Endothelial cell of umbilical vein (primary cell): ENCODE measurements at regions not wholly inside any gene's neighbourhood (a gene's known extent, or its start where the extent isn't known, plus 50 kb on each side); places are given as distances from the start of the nearest gene placed in this dataset.

Experiments used
- POLR2A ChIP-seq: IDR thresholded peaks from 2 replicates; pipeline ENCODE4 v1.6.1; 2012; ENCODE audit warnings: low read depth, mild to moderate bottlenecking, control low read depth, low read length
- TF ChIP-seq, protein P1 (sequence below), 2 donors: IDR thresholded peaks; 1 replicate in 1 of 2; 2 replicates in 1 of 2; pipeline ENCODE4 v1.5.1; 2011; ENCODE audit warnings: low read length in 2 of 2, mild to moderate bottlenecking in 2 of 2, moderate library complexity in 2 of 2, control low read depth in 1 of 2, inconsistent platforms in 1 of 2, low read depth in 1 of 2; ENCODE audit not compliant: insufficient read depth in 1 of 2; ENCODE audit errors: extremely low read depth in 1 of 2
- TF ChIP-seq, protein P2 (sequence below): IDR thresholded peaks from 2 replicates; pipeline ENCODE4 v1.6.1; 2011; ENCODE audit not compliant: insufficient read depth, insufficient read length

DNA sequence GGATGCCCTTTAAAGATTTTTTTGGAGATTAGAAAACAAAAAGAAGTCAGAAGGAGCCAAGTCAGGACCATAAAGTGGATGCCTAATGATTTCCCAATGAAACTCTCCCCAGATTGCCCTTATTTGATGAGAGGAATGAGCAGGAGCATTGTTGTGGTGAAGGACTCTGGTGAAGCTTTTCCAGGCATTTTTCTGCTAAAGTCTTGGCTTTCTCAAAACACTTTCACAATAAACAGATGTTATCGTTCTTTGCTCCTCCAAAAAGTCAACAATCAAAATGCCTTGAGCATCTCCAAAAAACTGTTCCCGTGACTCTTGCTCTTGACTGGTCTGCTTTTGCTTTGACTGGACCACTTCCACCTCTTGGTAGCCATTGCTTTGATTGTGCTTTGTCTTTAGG is 121.8 kb downstream of the CAAP1 start:
- TF ChIP-seq, protein P1, sequence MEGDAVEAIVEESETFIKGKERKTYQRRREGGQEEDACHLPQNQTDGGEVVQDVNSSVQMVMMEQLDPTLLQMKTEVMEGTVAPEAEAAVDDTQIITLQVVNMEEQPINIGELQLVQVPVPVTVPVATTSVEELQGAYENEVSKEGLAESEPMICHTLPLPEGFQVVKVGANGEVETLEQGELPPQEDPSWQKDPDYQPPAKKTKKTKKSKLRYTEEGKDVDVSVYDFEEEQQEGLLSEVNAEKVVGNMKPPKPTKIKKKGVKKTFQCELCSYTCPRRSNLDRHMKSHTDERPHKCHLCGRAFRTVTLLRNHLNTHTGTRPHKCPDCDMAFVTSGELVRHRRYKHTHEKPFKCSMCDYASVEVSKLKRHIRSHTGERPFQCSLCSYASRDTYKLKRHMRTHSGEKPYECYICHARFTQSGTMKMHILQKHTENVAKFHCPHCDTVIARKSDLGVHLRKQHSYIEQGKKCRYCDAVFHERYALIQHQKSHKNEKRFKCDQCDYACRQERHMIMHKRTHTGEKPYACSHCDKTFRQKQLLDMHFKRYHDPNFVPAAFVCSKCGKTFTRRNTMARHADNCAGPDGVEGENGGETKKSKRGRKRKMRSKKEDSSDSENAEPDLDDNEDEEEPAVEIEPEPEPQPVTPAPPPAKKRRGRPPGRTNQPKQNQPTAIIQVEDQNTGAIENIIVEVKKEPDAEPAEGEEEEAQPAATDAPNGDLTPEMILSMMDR (IDR thresholded peaks at IDR 0.05; ENCODE audit: extremely low read depth in 1 of 2, insufficient read depth in 1 of 2, low read depth in 1 of 2, low read length in 2 of 2), result no peak
- TF ChIP-seq, protein P2, sequence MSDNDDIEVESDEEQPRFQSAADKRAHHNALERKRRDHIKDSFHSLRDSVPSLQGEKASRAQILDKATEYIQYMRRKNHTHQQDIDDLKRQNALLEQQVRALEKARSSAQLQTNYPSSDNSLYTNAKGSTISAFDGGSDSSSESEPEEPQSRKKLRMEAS, result no peak
- no peak for TF ChIP-seq POLR2A
